ENCODE measurements at regions not wholly inside any gene's neighbourhood (a gene's known extent, or its start where the extent isn't known, plus 50 kb on each side); places are given as distances from the start of the nearest gene placed in this dataset.

DNA sequence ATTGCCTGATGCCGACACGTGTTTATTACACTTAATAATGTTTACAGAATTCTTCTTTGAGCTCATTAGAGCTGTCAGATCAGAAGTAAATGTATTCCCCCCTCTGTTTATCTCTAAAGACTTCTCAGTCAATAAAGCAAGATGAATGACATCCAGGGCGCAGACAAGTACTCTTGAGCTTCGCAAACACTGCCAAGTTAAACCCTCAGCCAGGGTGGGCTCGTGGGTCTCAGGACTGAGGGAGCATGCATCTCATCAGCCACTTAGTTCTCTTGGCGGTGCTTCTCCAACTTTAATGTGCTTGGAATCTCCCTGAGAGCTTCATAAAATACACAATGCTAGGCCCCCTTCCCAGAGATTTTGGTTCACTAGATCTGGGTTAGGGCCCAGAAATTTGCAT, 333.9 kb upstream of the THRB start:
- WGBS, 2 donors: 36 to 39% methylated on average over 6 of the region's 6 CpGs
- ATAC-seq: no peak
- no peak for DNase-seq
- Histone ChIP-seq H3K36me3 (replicated peaks in 1 of 2; ENCODE audit: insufficient read depth in 1 of 2, low read depth in 2 of 2) (no peaks in the 10 kb centered on the region), H3K4me1 (peaks cover 19% of the 10 kb centered on the region), H3K27ac (no peak overlapping the region), H3K27me3 (no peaks in the 10 kb centered on the region), H3K9me3 (no peaks in the 10 kb centered on the region), H3K4me3 (no peak overlapping the region)
- TF ChIP-seq, protein P1, sequence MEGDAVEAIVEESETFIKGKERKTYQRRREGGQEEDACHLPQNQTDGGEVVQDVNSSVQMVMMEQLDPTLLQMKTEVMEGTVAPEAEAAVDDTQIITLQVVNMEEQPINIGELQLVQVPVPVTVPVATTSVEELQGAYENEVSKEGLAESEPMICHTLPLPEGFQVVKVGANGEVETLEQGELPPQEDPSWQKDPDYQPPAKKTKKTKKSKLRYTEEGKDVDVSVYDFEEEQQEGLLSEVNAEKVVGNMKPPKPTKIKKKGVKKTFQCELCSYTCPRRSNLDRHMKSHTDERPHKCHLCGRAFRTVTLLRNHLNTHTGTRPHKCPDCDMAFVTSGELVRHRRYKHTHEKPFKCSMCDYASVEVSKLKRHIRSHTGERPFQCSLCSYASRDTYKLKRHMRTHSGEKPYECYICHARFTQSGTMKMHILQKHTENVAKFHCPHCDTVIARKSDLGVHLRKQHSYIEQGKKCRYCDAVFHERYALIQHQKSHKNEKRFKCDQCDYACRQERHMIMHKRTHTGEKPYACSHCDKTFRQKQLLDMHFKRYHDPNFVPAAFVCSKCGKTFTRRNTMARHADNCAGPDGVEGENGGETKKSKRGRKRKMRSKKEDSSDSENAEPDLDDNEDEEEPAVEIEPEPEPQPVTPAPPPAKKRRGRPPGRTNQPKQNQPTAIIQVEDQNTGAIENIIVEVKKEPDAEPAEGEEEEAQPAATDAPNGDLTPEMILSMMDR (IDR thresholded peaks at IDR 0.05): no peak
- TF ChIP-seq POLR2A (IDR thresholded peaks at IDR 0.05): no peak
- intact Hi-C loops (cut with DNase I): no loop called here

DNA sequence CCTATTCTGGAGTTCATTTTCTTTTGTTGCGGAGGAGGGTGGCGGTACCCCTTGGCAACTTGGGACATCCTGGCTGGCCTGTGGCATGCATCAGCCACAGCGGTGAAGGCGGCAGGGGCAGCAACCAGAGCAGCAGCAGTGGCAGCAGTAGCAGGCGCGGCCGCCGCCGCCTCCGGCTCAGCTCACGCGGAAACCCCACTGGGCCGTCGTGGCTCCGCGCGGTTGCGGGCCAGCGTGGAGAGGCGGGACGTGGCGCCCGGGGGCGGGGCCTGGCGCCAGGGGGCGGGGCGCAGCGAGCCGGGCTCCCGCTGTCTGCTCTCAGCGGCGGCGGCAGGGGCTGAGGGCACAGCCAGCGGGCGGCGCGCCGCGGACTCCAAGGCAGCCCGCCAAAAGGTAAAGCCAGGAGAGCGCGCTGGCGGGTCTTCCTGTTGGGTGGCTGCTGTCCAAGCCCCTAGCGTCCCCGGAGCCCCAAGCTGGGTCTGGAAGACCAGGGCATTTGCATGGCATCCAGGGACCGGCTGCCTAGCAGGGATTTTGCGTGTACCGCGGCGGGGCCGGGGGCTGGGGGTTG, 334.4 kb upstream of the THRB start:
- Histone ChIP-seq H3K27me3 (no peaks in the 10 kb centered on the region), H3K4me3 (peak overlapping the region in 1 of 2 donors; percentile 20), H3K4me1 (peaks cover 19% of the 10 kb centered on the region), H3K27ac (no peak overlapping the region), H3K36me3 (replicated peaks in 1 of 2; ENCODE audit: insufficient read depth in 1 of 2, low read depth in 2 of 2) (no peaks in the 10 kb centered on the region), H3K9me3 (no peaks in the 10 kb centered on the region)
- peak; percentile 43 to 73 (median 54) for DNase-seq
- ATAC-seq: peak; percentile 86
- TF ChIP-seq, protein P1 (IDR thresholded peaks at IDR 0.05): no peak
- no peak for TF ChIP-seq POLR2A (IDR thresholded peaks at IDR 0.05)
- 1 to 7% methylated on average over 28 to 45 of the region's 51 CpGs for WGBS, 2 donors
- intact Hi-C loops (cut with DNase I): no loop called here

DNA sequence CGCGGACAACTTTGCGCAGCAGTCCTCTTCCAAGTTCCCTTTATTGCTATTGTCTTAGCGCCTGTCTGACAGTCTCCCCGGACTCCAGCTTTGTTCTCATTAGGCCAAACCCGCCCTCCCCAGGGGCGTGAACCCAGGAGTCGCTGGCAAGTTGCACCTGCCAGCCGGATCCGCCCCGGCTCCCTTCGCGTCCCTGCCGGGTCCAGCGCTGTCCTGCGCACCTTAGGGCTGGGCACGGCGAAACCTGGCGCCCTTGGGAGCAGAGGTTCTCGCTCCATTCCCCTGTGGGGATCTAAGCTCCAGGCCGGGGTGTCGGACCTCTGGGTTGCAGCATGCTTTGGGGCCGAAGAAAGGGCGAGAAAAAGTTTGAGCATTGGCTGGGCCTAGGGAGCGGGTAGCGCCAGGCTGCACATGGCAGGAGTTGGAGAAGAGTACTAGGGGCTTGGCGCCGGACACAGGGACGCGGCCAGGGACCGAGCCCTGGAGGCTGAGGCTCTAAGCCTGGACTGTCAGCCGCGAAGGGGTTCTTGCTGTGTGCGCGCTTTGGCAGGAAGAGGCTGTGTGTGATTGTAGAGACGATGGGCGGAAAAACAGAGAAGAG, 335.1 kb upstream of the THRB start:
- H3K27me3 ChIP-seq: no peaks in the 10 kb centered on the region
- peak; percentile 22 to 57 (median 30) for DNase-seq
- H3K4me1 ChIP-seq: peaks cover 19% of the 10 kb centered on the region
- 0 to 1% methylated on average over 34 to 37 of the region's 37 CpGs for WGBS, 2 donors
- no peaks in the 10 kb centered on the region for H3K36me3 ChIP-seq (replicated peaks in 1 of 2; ENCODE audit: insufficient read depth in 1 of 2, low read depth in 2 of 2)
- peak; percentile 71 for ATAC-seq
- peak overlapping the region in 1 of 2 donors; percentile 20 for H3K4me3 ChIP-seq
- intact Hi-C loops (cut with DNase I): no loop called here
- TF ChIP-seq, protein P1 (IDR thresholded peaks at IDR 0.05): no peak
- TF ChIP-seq POLR2A (IDR thresholded peaks at IDR 0.05): no peak
- no peaks in the 10 kb centered on the region for H3K9me3 ChIP-seq
- H3K27ac ChIP-seq: no peak overlapping the region

DNA sequence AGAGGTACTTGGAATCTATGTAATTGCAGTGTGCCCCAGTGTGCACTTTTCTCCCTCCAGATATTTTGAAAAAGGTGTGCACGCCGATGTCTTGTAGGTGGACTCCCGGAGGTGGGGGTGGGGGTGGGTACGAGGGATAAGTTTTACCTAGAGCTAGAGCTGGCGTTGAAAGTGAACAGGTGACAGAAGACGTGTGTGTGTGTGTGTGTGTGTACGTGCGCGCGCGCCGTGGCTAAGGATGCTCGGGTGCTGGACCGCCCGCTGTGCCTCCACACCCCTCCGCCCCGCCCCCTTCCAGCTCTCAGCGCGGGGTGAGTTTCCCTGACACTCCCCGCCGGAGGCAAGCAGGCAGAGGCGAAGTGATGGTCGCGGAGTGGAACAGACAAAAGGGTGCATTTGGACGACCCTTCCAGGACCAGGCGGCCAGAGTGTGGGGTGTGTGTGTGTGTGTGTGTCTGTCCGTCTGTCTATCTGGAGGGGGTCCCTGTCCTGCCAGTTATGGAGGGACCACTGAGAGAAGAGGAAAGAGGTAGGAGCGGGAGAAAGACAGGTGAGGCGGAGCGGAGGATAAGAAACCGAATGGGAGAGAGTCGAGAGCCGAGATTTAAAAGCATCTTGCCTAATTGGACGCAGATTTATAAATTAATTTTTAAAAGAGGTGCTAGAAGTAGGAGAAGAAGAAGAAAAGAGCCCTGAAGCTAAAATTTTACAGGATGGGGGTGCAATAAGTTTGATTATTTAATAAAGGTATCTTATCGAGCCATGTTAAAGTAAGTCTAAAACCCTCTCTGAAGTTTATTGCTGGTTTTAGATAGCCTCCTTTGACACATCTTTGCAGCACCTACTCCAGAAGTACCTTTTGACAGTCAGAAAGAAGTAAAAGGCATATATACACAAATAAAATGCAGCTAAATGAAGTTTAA, 335.8 kb upstream of the THRB start:
- Histone ChIP-seq H3K4me1 (peaks cover 19% of the 10 kb centered on the region), H3K4me3 (no peak overlapping the region), H3K27ac (no peak overlapping the region), H3K27me3 (no peaks in the 10 kb centered on the region), H3K36me3 (replicated peaks in 1 of 2; ENCODE audit: insufficient read depth in 1 of 2, low read depth in 2 of 2) (no peaks in the 10 kb centered on the region), H3K9me3 (no peaks in the 10 kb centered on the region)
- intact Hi-C loops (cut with DNase I): no loop called here
- TF ChIP-seq, protein P1 (IDR thresholded peaks at IDR 0.05): no peak
- TF ChIP-seq POLR2A (IDR thresholded peaks at IDR 0.05): no peak
- no peak for ATAC-seq
- 6 to 10% methylated on average over 29 to 35 of the region's 35 CpGs for WGBS, 2 donors
- peak in 2 of 4 donors; percentile 10 to 14 for DNase-seq
